ENCODE measurements at regions not wholly inside any gene's neighbourhood (a gene's known extent, or its start where the extent isn't known, plus 50 kb on each side); places are given as distances from the start of the nearest gene placed in this dataset.

GRCh38 chr11:57873196-57873911 is 111.8 kb downstream of the CTNND1 start:
- no peak for TF ChIP-seq SUZ12 (IDR thresholded peaks at IDR 0.05; ENCODE audit: extremely low read depth, insufficient read depth, insufficient read length)
- TF ChIP-seq ZNF274 (IDR thresholded peaks at IDR 0.05; ENCODE audit: low read depth, low read length), result no peak
- TF ChIP-seq YY1 (IDR thresholded peaks at IDR 0.05; ENCODE audit: insufficient read depth, insufficient read length), result no peak

All from NT2/D1 (cell line).